ENCODE measurements at regions not wholly inside any gene's neighbourhood (a gene's known extent, or its start where the extent isn't known, plus 50 kb on each side); places are given as distances from the start of the nearest gene placed in this dataset.

DNA sequence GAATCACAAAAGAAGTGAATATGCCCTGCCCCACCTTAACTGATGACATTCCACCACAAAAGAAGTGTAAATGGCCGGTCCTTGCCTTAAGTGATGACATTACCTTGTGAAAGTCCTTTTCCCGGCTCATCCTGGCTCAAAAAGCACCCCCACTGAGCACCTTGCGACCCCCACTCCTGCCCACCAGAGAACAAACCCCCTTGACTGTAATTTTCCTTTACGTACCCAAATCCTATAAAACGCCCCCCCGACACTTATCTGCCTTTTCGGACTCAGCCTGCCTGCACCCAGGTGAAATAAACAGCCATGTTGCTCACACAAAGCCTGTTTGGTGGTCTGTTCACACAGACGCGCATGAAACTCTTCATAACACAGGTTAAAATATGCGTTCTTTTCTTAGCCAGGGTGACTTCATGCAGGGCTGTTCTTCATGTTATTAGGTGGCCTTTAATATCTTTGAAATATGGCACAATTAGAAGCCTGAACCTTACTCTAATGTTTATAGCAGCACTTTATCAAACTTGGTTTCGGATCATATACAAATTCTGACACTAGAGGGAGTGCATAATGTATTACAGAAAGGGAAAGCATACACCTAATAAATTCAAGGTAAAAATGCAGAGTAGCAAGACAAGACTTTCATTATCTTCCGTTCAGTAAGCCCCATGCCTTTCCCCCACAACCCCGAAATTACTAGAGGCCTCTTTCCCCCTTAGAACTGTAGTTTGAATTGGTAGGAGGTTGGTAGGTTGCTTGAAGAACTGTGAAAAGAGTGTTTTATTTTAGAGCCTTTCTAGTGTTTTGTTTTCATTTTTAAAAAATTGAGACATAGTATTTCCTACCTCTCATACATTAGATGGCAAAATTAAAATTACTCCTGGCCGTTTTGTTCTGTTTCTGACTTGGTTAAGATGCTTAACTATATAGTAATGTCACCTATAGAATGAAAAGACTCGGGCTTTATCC lies 117.9 kb downstream of the NPY start:
- no peaks in the 10 kb centered on the region for H3K27me3 ChIP-seq
- no peak overlapping the region for H3K4me3 ChIP-seq
- TF ChIP-seq, protein P1, sequence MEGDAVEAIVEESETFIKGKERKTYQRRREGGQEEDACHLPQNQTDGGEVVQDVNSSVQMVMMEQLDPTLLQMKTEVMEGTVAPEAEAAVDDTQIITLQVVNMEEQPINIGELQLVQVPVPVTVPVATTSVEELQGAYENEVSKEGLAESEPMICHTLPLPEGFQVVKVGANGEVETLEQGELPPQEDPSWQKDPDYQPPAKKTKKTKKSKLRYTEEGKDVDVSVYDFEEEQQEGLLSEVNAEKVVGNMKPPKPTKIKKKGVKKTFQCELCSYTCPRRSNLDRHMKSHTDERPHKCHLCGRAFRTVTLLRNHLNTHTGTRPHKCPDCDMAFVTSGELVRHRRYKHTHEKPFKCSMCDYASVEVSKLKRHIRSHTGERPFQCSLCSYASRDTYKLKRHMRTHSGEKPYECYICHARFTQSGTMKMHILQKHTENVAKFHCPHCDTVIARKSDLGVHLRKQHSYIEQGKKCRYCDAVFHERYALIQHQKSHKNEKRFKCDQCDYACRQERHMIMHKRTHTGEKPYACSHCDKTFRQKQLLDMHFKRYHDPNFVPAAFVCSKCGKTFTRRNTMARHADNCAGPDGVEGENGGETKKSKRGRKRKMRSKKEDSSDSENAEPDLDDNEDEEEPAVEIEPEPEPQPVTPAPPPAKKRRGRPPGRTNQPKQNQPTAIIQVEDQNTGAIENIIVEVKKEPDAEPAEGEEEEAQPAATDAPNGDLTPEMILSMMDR (IDR thresholded peaks at IDR 0.05): peak; percentile 24 to 51 (median 39)
- no peak for TF ChIP-seq POLR2A (IDR thresholded peaks at IDR 0.05)
- 33 to 44% (median 39%) methylated on average over 12 to 13 of the region's 15 CpGs for WGBS, 4 donors
- DNase-seq: no peak
- H3K4me1 ChIP-seq (replicated peaks in 1 of 2): no peaks in the 10 kb centered on the region
- intact Hi-C loops (cut with DNase I): no loop called here
- H3K9me3 ChIP-seq (replicated peaks in 1 of 3): no peaks in the 10 kb centered on the region
- no peaks in the 10 kb centered on the region for H3K36me3 ChIP-seq (replicated peaks in 1 of 2)
- H3K27ac ChIP-seq: no peak overlapping the region

DNA sequence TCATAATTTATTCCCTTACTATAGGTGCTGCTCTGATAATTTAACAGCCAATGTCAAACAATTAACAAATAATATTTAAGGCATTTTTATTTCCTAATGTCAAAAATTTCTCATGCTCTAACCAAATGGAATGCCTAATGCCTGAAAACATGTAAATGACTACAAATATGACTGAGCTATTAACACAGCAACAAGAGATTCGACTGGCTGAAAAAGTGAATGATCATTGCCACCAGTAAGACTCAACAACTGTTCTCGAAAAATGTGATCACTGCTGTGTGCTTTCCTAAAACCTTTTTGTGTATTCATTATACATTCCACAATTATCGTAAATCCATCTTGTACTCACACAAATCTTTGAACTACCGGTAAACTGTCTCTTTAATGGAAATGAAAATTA lies 118.7 kb downstream of the NPY start:
- Histone ChIP-seq H3K9me3 (replicated peaks in 1 of 3) (no peaks in the 10 kb centered on the region), H3K4me1 (replicated peaks in 1 of 2) (no peaks in the 10 kb centered on the region), H3K27ac (no peak overlapping the region), H3K4me3 (no peak overlapping the region), H3K27me3 (no peaks in the 10 kb centered on the region), H3K36me3 (replicated peaks in 1 of 2) (no peaks in the 10 kb centered on the region)
- intact Hi-C loops (cut with DNase I): no loop called here
- no peak for DNase-seq
- no peak for TF ChIP-seq POLR2A (IDR thresholded peaks at IDR 0.05)
- TF ChIP-seq, protein P1 (IDR thresholded peaks at IDR 0.05): no peak
- 75 to 85% (median 79%) methylated on average over 4 of the region's 4 CpGs for WGBS, 4 donors

DNA sequence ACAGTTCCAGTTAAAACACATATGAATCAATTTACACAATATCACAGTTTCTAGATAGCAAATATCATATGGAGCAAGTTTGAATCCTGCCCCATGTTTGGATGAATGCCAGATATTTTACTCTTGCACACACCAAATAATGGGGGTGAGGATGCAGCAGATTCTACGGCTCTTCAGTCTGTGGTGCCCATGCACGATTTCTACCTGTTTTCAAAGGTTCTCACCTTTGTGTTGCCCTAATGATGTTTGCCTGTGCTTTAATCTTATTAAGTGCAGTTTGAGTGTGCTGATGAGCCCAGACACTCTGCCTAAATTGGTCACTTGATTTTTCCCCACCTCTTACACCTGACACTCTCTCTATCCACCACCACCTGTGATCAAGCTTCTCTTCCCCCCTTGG lies 119.6 kb downstream of the NPY start:
- no peak overlapping the region for H3K27ac ChIP-seq
- no peak for DNase-seq
- H3K27me3 ChIP-seq: no peaks in the 10 kb centered on the region
- TF ChIP-seq POLR2A (IDR thresholded peaks at IDR 0.05): no peak
- TF ChIP-seq, protein P1 (IDR thresholded peaks at IDR 0.05): no peak
- 75 to 85% (median 79%) methylated on average over 2 of the region's 2 CpGs for WGBS, 4 donors
- H3K36me3 ChIP-seq (replicated peaks in 1 of 2): no peaks in the 10 kb centered on the region
- no peaks in the 10 kb centered on the region for H3K9me3 ChIP-seq (replicated peaks in 1 of 3)
- H3K4me3 ChIP-seq: no peak overlapping the region
- no peaks in the 10 kb centered on the region for H3K4me1 ChIP-seq (replicated peaks in 1 of 2)
- intact Hi-C loops (cut with DNase I): no loop called here

GRCh38 chr7:24404315-24404714 lies 120.3 kb downstream of the NPY start:
- Histone ChIP-seq H3K4me3 (no peak overlapping the region), H3K4me1 (replicated peaks in 1 of 2) (no peaks in the 10 kb centered on the region), H3K36me3 (replicated peaks in 1 of 2) (no peaks in the 10 kb centered on the region), H3K27ac (no peak overlapping the region), H3K9me3 (replicated peaks in 1 of 3) (no peaks in the 10 kb centered on the region), H3K27me3 (no peaks in the 10 kb centered on the region)
- intact Hi-C loops (cut with DNase I): no loop called here
- DNase-seq: no peak
- WGBS, 4 donors: 71 to 92% (median 89%) methylated on average over 2 to 6 of the region's 6 CpGs
- TF ChIP-seq, protein P1 (IDR thresholded peaks at IDR 0.05): no peak
- no peak for TF ChIP-seq POLR2A (IDR thresholded peaks at IDR 0.05)
